HEK293 (cell line): ENCODE measurements at regions not wholly inside any gene's neighbourhood (a gene's known extent, or its start where the extent isn't known, plus 50 kb on each side); places are given as distances from the start of the nearest gene placed in this dataset.

Source experiments
- CTCF ChIA-PET: fragments of 350-600 bp; formaldehyde crosslinking; extraction: SDS; loops from one replicate; lab custom pipeline; 2021; ENCODE audit warnings: antibody characterized with exemption; lab: Yijun Ruan, JAX
- POLR2A ChIA-PET: fragments of 300-600 bp; formaldehyde crosslinking; extraction: SDS; loops from one replicate; lab custom pipeline; 2020; ENCODE audit warnings: antibody characterized with exemption, inconsistent platforms; lab: Yijun Ruan, JAX
- H3K27ac ChIP-seq: fragments of 200-500 bp; sonication (Bioruptor generic); 2 replicates; pipeline ENCODE4 v1.5.1; 2014; ENCODE audit warnings: low read depth, low read length, control low read depth, inconsistent platforms; ENCODE audit errors: extremely low read depth
- H3K36me3 ChIP-seq, 2 experiments: fragments of 200-500 bp in 1 of 2; sonication (Bioruptor generic) in 1 of 2; 1 replicate in 1 of 2; 2 replicates in 1 of 2; pipeline ENCODE4 v1.5.1; 2014 to 2017; ENCODE audit warnings: inconsistent platforms in 2 of 2, low read length in 2 of 2; ENCODE audit not compliant: control insufficient read depth in 2 of 2, insufficient read depth in 1 of 2
- H3K4me1 ChIP-seq: fragments of 200-500 bp; sonication (Bioruptor generic); 2 replicates; pipeline ENCODE4 v1.5.1; 2014; ENCODE audit warnings: mild to moderate bottlenecking, low read length, inconsistent platforms; ENCODE audit not compliant: control insufficient read depth, insufficient read depth
- H3K4me3 ChIP-seq: 2 replicates; pipeline ENCODE4 v1.5.1; 2011; ENCODE audit warnings: low read depth, mild to moderate bottlenecking, control low read depth, low read length, moderate library complexity
- H3K9me3 ChIP-seq: fragments of 200-500 bp; sonication (Bioruptor generic); 2 replicates; pipeline ENCODE4 v1.5.1; 2014; ENCODE audit warnings: low read depth, low read length, inconsistent platforms; ENCODE audit not compliant: control insufficient read depth, insufficient read depth
- ATF2 ChIP-seq: fragments of 450-650 bp; formaldehyde crosslinking; IDR thresholded peaks from 2 replicates; pipeline ENCODE4 v1.5.1; 2016; ENCODE audit warnings: missing biosample characterization, missing genetic modification characterization, low read depth
- BCL6B ChIP-seq: fragments of 450-650 bp; formaldehyde crosslinking; IDR thresholded peaks from 2 replicates; pipeline ENCODE4 v1.5.1; 2017; ENCODE audit warnings: missing biosample characterization, missing genetic modification characterization
- INSM2 ChIP-seq: fragments of 450-650 bp; formaldehyde crosslinking; IDR thresholded peaks from 2 replicates; pipeline ENCODE4 v1.5.1; 2016; ENCODE audit warnings: missing biosample characterization, missing genetic modification characterization
- MEIS1 ChIP-seq: sonication (generic); formaldehyde crosslinking; IDR thresholded peaks from 2 replicates; pipeline ENCODE4 v1.8.1; 2022; ENCODE audit warnings: missing genetic modification reagents, mild to moderate bottlenecking, borderline replicate concordance
- PBX3 ChIP-seq: sonication (generic); formaldehyde crosslinking; IDR thresholded peaks from 2 replicates; pipeline ENCODE4 v1.8.1; 2022; ENCODE audit warnings: mild to moderate bottlenecking, moderate library complexity, missing genetic modification reagents
- SCRT1 ChIP-seq: fragments of 450-650 bp; formaldehyde crosslinking; IDR thresholded peaks from 2 replicates; pipeline ENCODE4 v1.5.1; 2016; ENCODE audit warnings: missing biosample characterization, missing genetic modification characterization, borderline replicate concordance
- ZNF132 ChIP-seq: fragments of 450-650 bp; formaldehyde crosslinking; IDR thresholded peaks from 2 replicates; pipeline ENCODE4 v1.5.1; 2017; ENCODE audit warnings: missing biosample characterization, missing genetic modification characterization, borderline replicate concordance
- ZNF133 ChIP-seq: fragments of 450-650 bp; formaldehyde crosslinking; IDR thresholded peaks from 2 replicates; pipeline ENCODE4 v1.5.1; 2016; ENCODE audit warnings: missing biosample characterization, missing genetic modification characterization
- ZNF155 ChIP-seq: fragments of 450-650 bp; formaldehyde crosslinking; IDR thresholded peaks from 2 replicates; pipeline ENCODE4 v1.5.1; 2016; ENCODE audit warnings: missing biosample characterization, missing genetic modification characterization
- ZNF19 ChIP-seq: fragments of 450-650 bp; formaldehyde crosslinking; IDR thresholded peaks from 2 replicates; pipeline ENCODE4; 2016; ENCODE audit warnings: missing biosample characterization, missing genetic modification characterization, low read depth
- ZNF274 ChIP-seq, 2 experiments: fragments of 200-500 bp in 1 of 2; fragments of 450-650 bp in 1 of 2; sonication (Bioruptor generic) in 1 of 2; formaldehyde crosslinking in 1 of 2; IDR thresholded peaks; 2 replicates each; pipeline versions ENCODE4 v1.5.1 to v1.6.1; 2014 to 2016; ENCODE audit warnings: borderline replicate concordance in 1 of 2, inconsistent platforms in 1 of 2, low read length in 1 of 2, missing biosample characterization in 1 of 2, missing genetic modification characterization in 1 of 2
- ZNF398 ChIP-seq: fragments of 450-650 bp; formaldehyde crosslinking; IDR thresholded peaks from 2 replicates; pipeline ENCODE4 v1.5.1; 2017; ENCODE audit warnings: missing biosample characterization, missing genetic modification characterization
- ZNF629 ChIP-seq: fragments of 450-650 bp; formaldehyde crosslinking; IDR thresholded peaks from 2 replicates; pipeline ENCODE4 v1.5.1; 2017; ENCODE audit warnings: missing biosample characterization, missing genetic modification characterization
- ZNF677 ChIP-seq: fragments of 450-650 bp; IDR thresholded peaks from 2 replicates; pipeline ENCODE4 v1.5.0; 2018; ENCODE audit warnings: missing biosample characterization, mild to moderate bottlenecking, missing genetic modification characterization, moderate library complexity
- ZNF785 ChIP-seq: fragments of 450-650 bp; formaldehyde crosslinking; IDR thresholded peaks from 2 replicates; pipeline ENCODE4 v1.5.1; 2016; ENCODE audit warnings: missing biosample characterization, missing genetic modification characterization

- Histone ChIP-seq H3K4me1 (no peaks in the 10 kb centered on the region), H3K36me3 (no peaks in the 10 kb centered on the region), H3K9me3 (no peaks in the 10 kb centered on the region), H3K27ac (no peak overlapping the region)
- TF ChIP-seq SCRT1 (tag by site-specific recombination) (no peak), INSM2 (no peak), PBX3 (CRISPR knock-in tag) (no peak), ZNF629 (tag by site-specific recombination) (no peak)
- TF ChIP-seq, all 188 proteins: peak for 0
- POLR2A ChIA-PET: no interaction called here
- no peak overlapping the region for H3K4me3 ChIP-seq
- CTCF ChIA-PET: interaction anchor here (0.6 kb wide), 1 partner anchor 476 kb away, joined by 3 read pairs; no protein-coding TSS in a partner anchor
These were observed 683.8 kb upstream of the ANKRD30A start for GRCh38 chr10:36441557-36441956.

GRCh38 chr10:36440539-36440938 lies 684.9 kb upstream of the ANKRD30A start:
- TF ChIP-seq ZNF19 (tag by site-specific recombination) (no peak), ZNF274 (IDR thresholded peaks at IDR 0.05; ENCODE audit: low read length) (no peak), ZNF274 (tag by site-specific recombination; IDR thresholded peaks at IDR 0.05; ENCODE audit: borderline replicate concordance) (no peak), ZNF155 (tag by site-specific recombination) (no peak), ATF2 (peak; percentile 51; the same call in 1 of the 2 replicates), ZNF785 (tag by site-specific recombination) (no peak)
- TF ChIP-seq, all 188 proteins: peak for 1
- CTCF ChIA-PET: no interaction called here
- no peak overlapping the region for H3K27ac ChIP-seq
- H3K4me1 ChIP-seq: no peaks in the 10 kb centered on the region
- POLR2A ChIA-PET: no interaction called here
- H3K9me3 ChIP-seq: no peaks in the 10 kb centered on the region
- H3K36me3 ChIP-seq: no peaks in the 10 kb centered on the region
- H3K4me3 ChIP-seq: no peak overlapping the region

GRCh38 chr10:36437367-36437766 lies 688.0 kb upstream of the ANKRD30A start:
- Histone ChIP-seq H3K9me3 (no peaks in the 10 kb centered on the region), H3K27ac (no peak overlapping the region), H3K36me3 (no peaks in the 10 kb centered on the region), H3K4me3 (no peak overlapping the region), H3K4me1 (no peaks in the 10 kb centered on the region)
- TF ChIP-seq ZNF133: peak; percentile 56; the same call in 1 of the 2 replicates
- TF ChIP-seq BCL6B (tag by site-specific recombination): no peak
- no peak for TF ChIP-seq ZNF132 (tag by site-specific recombination)
- TF ChIP-seq ZNF398: no peak
- TF ChIP-seq MEIS1 (CRISPR knock-in tag): no peak
- TF ChIP-seq ZNF677: no peak
- ChIA-PET POLR2A (no interaction called here), CTCF (no interaction called here)
